Central memory CD4-positive, alpha-beta T cell (primary cell): ENCODE measurements at regions not wholly inside any gene's neighbourhood (a gene's known extent, or its start where the extent isn't known, plus 50 kb on each side); places are given as distances from the start of the nearest gene placed in this dataset.
"Not testable (repeated sequence)": the region's sequence is repeated elsewhere in the genome, so short reads cannot be mapped to it uniquely, and the experiment has no call there.

Experiments
- DNase-seq: peaks from one replicate; pipeline ENCODE4 v3.0.0; 2022

GRCh38 chr4:158122501-158122900 lies 50.3 kb downstream of the GASK1B start:
- DNase-seq: no peak

- no peak for DNase-seq
These were observed 51.7 kb downstream of the GASK1B start for GRCh38 chr4:158121161-158121579.

GRCh38 chr4:158120645-158121151 lies 52.1 kb downstream of the GASK1B start:
- not testable (repeated sequence) for DNase-seq

- no peak for DNase-seq
These were observed 60.2 kb downstream of the GASK1B start for GRCh38 chr4:158112611-158113010.

GRCh38 chr4:158111241-158111640 lies 61.6 kb downstream of the GASK1B start:
- DNase-seq: no peak

GRCh38 chr4:158102904-158103303 lies 69.9 kb downstream of the GASK1B start:
- no peak for DNase-seq

GRCh38 chr4:158099686-158100085 lies 73.1 kb downstream of the GASK1B start:
- DNase-seq: no peak

- DNase-seq: no peak
These were observed 74.0 kb downstream of the GASK1B start for GRCh38 chr4:158098802-158099201.

- no peak for DNase-seq
These were observed 78.3 kb downstream of the GASK1B start for GRCh38 chr4:158094413-158095134.

GRCh38 chr4:158090323-158090722 lies 82.5 kb downstream of the GASK1B start:
- no peak for DNase-seq

GRCh38 chr4:158089897-158090296 lies 82.9 kb downstream of the GASK1B start:
- DNase-seq: not testable (repeated sequence)

GRCh38 chr4:158080354-158080753 lies 92.5 kb downstream of the GASK1B start:
- no peak for DNase-seq

GRCh38 chr4:158079661-158080060 lies 93.2 kb downstream of the GASK1B start:
- no peak for DNase-seq

GRCh38 chr4:158077835-158078234 lies 95.0 kb downstream of the GASK1B start:
- DNase-seq: no peak

- no peak for DNase-seq
These were observed 98.0 kb downstream of the GASK1B start for GRCh38 chr4:158074851-158075250.

- no peak for DNase-seq
These were observed 100.9 kb downstream of the GASK1B start for GRCh38 chr4:158071931-158072330.

- no peak for DNase-seq
These were observed 104.8 kb downstream of the GASK1B start for GRCh38 chr4:158068068-158068467.

GRCh38 chr4:158067646-158068045 lies 105.2 kb downstream of the GASK1B start:
- DNase-seq: no peak

GRCh38 chr4:158065603-158066002 lies 107.2 kb downstream of the GASK1B start:
- DNase-seq: no peak

GRCh38 chr4:158065176-158065575 lies 107.6 kb downstream of the GASK1B start:
- DNase-seq: no peak

- no peak for DNase-seq
These were observed 116.1 kb downstream of the GASK1B start for GRCh38 chr4:158056689-158057245.

GRCh38 chr4:158055668-158056067 lies 117.2 kb downstream of the GASK1B start:
- DNase-seq: no peak

- no peak for DNase-seq
These were observed 119.0 kb downstream of the GASK1B start for GRCh38 chr4:158053801-158054200.

- DNase-seq: no peak
These were observed 119.7 kb downstream of the GASK1B start for GRCh38 chr4:158053086-158053485.
